ENCODE measurements at regions not wholly inside any gene's neighbourhood (a gene's known extent, or its start where the extent isn't known, plus 50 kb on each side); places are given as distances from the start of the nearest gene placed in this dataset.

DNA sequence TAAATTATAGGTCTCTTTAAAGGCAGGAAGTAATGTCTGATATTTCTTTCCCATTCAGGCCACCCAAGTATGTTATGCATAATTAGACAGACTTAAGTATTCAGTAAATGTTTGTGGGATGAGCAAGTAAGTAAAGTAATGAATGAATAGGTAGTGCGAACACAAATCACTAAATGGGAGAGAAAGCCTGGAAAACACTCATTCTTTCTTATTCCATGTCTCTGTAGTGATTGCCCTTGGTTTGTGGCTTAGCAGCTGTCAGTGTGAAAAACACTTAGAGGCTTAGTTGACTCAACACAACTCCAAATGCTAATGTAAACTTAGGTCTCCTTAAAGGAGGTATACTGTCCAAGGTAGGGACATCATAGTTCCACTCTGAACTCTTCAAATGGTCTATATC lies 182.5 kb downstream of the ZC3H11B start:
- no peaks in the 10 kb centered on the region for H3K4me1 ChIP-seq (ENCODE audit: control insufficient read depth in 1 of 2, insufficient read depth in 2 of 2, low read length in 2 of 2)
- no peak overlapping the region for H3K9ac ChIP-seq (ENCODE audit: low read length)
- H3K27ac ChIP-seq (ENCODE audit: low read depth, low read length) = no peak overlapping the region
- H4K20me1 ChIP-seq (ENCODE audit: insufficient read depth) = no peaks in the 10 kb centered on the region
- H3K4me3 ChIP-seq (replicated peaks in 1 of 2; ENCODE audit: low read depth in 1 of 2, low read length in 2 of 2) = no peak overlapping the region
- TF ChIP-seq, protein P1, sequence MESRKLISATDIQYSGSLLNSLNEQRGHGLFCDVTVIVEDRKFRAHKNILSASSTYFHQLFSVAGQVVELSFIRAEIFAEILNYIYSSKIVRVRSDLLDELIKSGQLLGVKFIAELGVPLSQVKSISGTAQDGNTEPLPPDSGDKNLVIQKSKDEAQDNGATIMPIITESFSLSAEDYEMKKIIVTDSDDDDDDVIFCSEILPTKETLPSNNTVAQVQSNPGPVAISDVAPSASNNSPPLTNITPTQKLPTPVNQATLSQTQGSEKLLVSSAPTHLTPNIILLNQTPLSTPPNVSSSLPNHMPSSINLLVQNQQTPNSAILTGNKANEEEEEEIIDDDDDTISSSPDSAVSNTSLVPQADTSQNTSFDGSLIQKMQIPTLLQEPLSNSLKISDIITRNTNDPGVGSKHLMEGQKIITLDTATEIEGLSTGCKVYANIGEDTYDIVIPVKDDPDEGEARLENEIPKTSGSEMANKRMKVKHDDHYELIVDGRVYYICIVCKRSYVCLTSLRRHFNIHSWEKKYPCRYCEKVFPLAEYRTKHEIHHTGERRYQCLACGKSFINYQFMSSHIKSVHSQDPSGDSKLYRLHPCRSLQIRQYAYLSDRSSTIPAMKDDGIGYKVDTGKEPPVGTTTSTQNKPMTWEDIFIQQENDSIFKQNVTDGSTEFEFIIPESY (IDR thresholded peaks at IDR 0.05; ENCODE audit: extremely low read depth, insufficient replicate concordance, low read length) = no peak
- no peak for TF ChIP-seq ZNF274 (IDR thresholded peaks at IDR 0.05; ENCODE audit: low read depth, low read length)
- TF ChIP-seq JUND (IDR thresholded peaks at IDR 0.05) = no peak
- no peak for TF ChIP-seq CTCF (IDR thresholded peaks at IDR 0.05 in 2 of 3, conservative IDR thresholded peaks at IDR 0.05 in 1 of 3; ENCODE audit: borderline replicate concordance in 1 of 3, insufficient read depth in 1 of 3, low read depth in 2 of 3, low read length in 2 of 3)
- no peak for TF ChIP-seq POLR2A (IDR thresholded peaks at IDR 0.05; ENCODE audit: borderline replicate concordance, extremely low read depth, insufficient read depth, insufficient read length)
- no peak for TF ChIP-seq EZH2phosphoT487 (IDR thresholded peaks at IDR 0.05; ENCODE audit: borderline replicate concordance)
- TF ChIP-seq CBX3 (IDR thresholded peaks at IDR 0.05; ENCODE audit: low read depth) = no peak
- TF ChIP-seq SIN3A (IDR thresholded peaks at IDR 0.05; ENCODE audit: low read depth) = no peak
- no peak for TF ChIP-seq EZH2 (IDR thresholded peaks at IDR 0.05)
- no peak for TF ChIP-seq POLR2AphosphoS5 (IDR thresholded peaks at IDR 0.05; ENCODE audit: low read depth, low read length)
- TF ChIP-seq YY1 (IDR thresholded peaks at IDR 0.05; ENCODE audit: extremely low read depth, insufficient replicate concordance, low read depth, low read length) = no peak
- TF ChIP-seq, protein P2, sequence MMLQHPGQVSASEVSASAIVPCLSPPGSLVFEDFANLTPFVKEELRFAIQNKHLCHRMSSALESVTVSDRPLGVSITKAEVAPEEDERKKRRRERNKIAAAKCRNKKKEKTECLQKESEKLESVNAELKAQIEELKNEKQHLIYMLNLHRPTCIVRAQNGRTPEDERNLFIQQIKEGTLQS (IDR thresholded peaks at IDR 0.05) = no peak
- TF ChIP-seq, protein P3, sequence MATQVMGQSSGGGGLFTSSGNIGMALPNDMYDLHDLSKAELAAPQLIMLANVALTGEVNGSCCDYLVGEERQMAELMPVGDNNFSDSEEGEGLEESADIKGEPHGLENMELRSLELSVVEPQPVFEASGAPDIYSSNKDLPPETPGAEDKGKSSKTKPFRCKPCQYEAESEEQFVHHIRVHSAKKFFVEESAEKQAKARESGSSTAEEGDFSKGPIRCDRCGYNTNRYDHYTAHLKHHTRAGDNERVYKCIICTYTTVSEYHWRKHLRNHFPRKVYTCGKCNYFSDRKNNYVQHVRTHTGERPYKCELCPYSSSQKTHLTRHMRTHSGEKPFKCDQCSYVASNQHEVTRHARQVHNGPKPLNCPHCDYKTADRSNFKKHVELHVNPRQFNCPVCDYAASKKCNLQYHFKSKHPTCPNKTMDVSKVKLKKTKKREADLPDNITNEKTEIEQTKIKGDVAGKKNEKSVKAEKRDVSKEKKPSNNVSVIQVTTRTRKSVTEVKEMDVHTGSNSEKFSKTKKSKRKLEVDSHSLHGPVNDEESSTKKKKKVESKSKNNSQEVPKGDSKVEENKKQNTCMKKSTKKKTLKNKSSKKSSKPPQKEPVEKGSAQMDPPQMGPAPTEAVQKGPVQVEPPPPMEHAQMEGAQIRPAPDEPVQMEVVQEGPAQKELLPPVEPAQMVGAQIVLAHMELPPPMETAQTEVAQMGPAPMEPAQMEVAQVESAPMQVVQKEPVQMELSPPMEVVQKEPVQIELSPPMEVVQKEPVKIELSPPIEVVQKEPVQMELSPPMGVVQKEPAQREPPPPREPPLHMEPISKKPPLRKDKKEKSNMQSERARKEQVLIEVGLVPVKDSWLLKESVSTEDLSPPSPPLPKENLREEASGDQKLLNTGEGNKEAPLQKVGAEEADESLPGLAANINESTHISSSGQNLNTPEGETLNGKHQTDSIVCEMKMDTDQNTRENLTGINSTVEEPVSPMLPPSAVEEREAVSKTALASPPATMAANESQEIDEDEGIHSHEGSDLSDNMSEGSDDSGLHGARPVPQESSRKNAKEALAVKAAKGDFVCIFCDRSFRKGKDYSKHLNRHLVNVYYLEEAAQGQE (IDR thresholded peaks at IDR 0.05; ENCODE audit: low read depth) = no peak
- no peak for TF ChIP-seq ZFX (IDR thresholded peaks at IDR 0.05)
- no peak for TF ChIP-seq SRF (IDR thresholded peaks at IDR 0.05; ENCODE audit: low read depth)
- TF ChIP-seq SP1 (IDR thresholded peaks at IDR 0.05; ENCODE audit: low read depth) = no peak
- TF ChIP-seq FOSL1 (IDR thresholded peaks at IDR 0.05; ENCODE audit: low read depth) = no peak
- POLR2A ChIA-PET = no interaction called here
- no TSS peak for BruUV-seq (replicated peaks)
- no peak overlapping the region for H2AFZ ChIP-seq (ENCODE audit: low read depth, low read length, poor library complexity, severe bottlenecking)
- H3K79me2 ChIP-seq (ENCODE audit: insufficient read depth, low read length) = no peaks in the 10 kb centered on the region
- H3K27me3 ChIP-seq (ENCODE audit: insufficient read depth, low read length) = no peaks in the 10 kb centered on the region
- RAD21 ChIA-PET (ENCODE audit: low non-redundant PET in 1 of 2, low total read pairs in 2 of 2, uncharacterized antibody in 2 of 2, unreplicated experiment in 2 of 2) = no interaction called here
- no peaks in the 10 kb centered on the region for H3K9me2 ChIP-seq (ENCODE audit: insufficient read depth)
- ATAC-seq (no peak), DNase-seq (ENCODE audit: low read depth, low spot score) (no peak)
- H3K4me2 ChIP-seq (ENCODE audit: low read length) = no peak overlapping the region
- intact Hi-C loops (cut with micrococcal nuclease) = no loop called here
- CTCF ChIA-PET = interaction anchor here (1.5 kb wide), 1 partner anchor 231 kb away, joined by 4 read pairs; no protein-coding TSS in a partner anchor
- H3K9me3 ChIP-seq (ENCODE audit: control insufficient read depth in 1 of 2, insufficient read depth in 1 of 2, low read depth in 1 of 2, low read length in 2 of 2) = no peaks in the 10 kb centered on the region
- no peaks in the 10 kb centered on the region for H3K36me3 ChIP-seq (ENCODE audit: control insufficient read depth in 1 of 2, insufficient read depth in 2 of 2, low read length in 2 of 2)

Data from HCT116 (cell line).